Mucosa of descending colon (tissue), 3 donors: ENCODE measurements at regions not wholly inside any gene's neighbourhood (a gene's known extent, or its start where the extent isn't known, plus 50 kb on each side); places are given as distances from the start of the nearest gene placed in this dataset.
"Not testable (repeated sequence)": the region's sequence is repeated elsewhere in the genome, so short reads cannot be mapped to it uniquely, and the experiment has no call there.

ENCODE experiments used
- ATAC-seq: fragments of 200-7000 bp; cut with Tn5 transposase; one replicate; pipeline ENCODE4 v1.9.1; 2020; ENCODE audit warnings: mild to moderate bottlenecking, moderate library complexity
- DNase-seq, 3 donors: peaks; one replicate each; pipeline ENCODE4 v3.0.0-alpha.2; 2020
- H3K36me3 ChIP-seq: fragments of 200-600 bp; one replicate; pipeline ENCODE4 v1.8.0; 2021; ENCODE audit warnings: low read depth, mild to moderate bottlenecking
- H3K4me1 ChIP-seq: fragments of 200-600 bp; one replicate; pipeline ENCODE4 v1.8.0; 2021; ENCODE audit warnings: low read depth, mild to moderate bottlenecking
- H3K4me3 ChIP-seq: fragments of 200-600 bp; one replicate; pipeline ENCODE4 v1.8.0; 2021; ENCODE audit warnings: mild to moderate bottlenecking
- H3K9me3 ChIP-seq: fragments of 200-600 bp; one replicate; pipeline ENCODE4 v1.8.0; 2021; ENCODE audit warnings: mild to moderate bottlenecking
- CTCF ChIP-seq: fragments of 200-600 bp; IDR thresholded peaks from one replicate; pipeline ENCODE4 v1.8.0; 2022; ENCODE audit warnings: antibody characterized with exemption, mild to moderate bottlenecking
- intact Hi-C, 2 donors: fragments of 100-400 bp; cut with DNase I in 1 of 2; cut with micrococcal nuclease in 1 of 2; formaldehyde crosslinking; loops; one replicate each; pipeline versions ENCODE4 v1.11.0 to v1.11.1; 2022; cut with DNase I, micrococcal nuclease
- donor health status: DM: no; HTN: no; CAD: no; lungs with moderate emphysema.
- donor health status: DM: no; HTN: no; CAD: no.
- donor health status: DM: no; HTN: yes; CAD: no.

- Histone ChIP-seq H3K4me3 (no peak overlapping the region), H3K4me1 (no peaks in the 10 kb centered on the region), H3K9me3 (no peaks in the 10 kb centered on the region), H3K36me3 (no peaks in the 10 kb centered on the region)
- intact Hi-C loops, result no loop called here
- TF ChIP-seq CTCF, result no peak
- DNase-seq, result no peak
- no peak for ATAC-seq
These were observed 126.8 kb upstream of the NRXN3 start for GRCh38 chr14:78043349-78043748.

- H3K4me3 ChIP-seq, result no peak overlapping the region
- no peaks in the 10 kb centered on the region for H3K4me1 ChIP-seq
- no peak for ATAC-seq
- TF ChIP-seq CTCF, result no peak
- no peaks in the 10 kb centered on the region for H3K36me3 ChIP-seq
- DNase-seq, result no peak
- intact Hi-C loops, result no loop called here
- H3K9me3 ChIP-seq, result no peaks in the 10 kb centered on the region
These were observed 122.1 kb upstream of the NRXN3 start for GRCh38 chr14:78048120-78048519.

- DNase-seq, H3K9me3 ChIP-seq, intact Hi-C loops, H3K4me1 ChIP-seq, H3K4me3 ChIP-seq, ATAC-seq, H3K36me3 ChIP-seq: not testable (repeated sequence)
These were observed 113.3 kb upstream of the NRXN3 start for GRCh38 chr14:78056890-78057289.

GRCh38 chr14:78070344-78070743 lies 99.8 kb upstream of the NRXN3 start:
- Histone ChIP-seq H3K9me3 (no peaks in the 10 kb centered on the region), H3K4me3 (no peak overlapping the region), H3K36me3 (no peaks in the 10 kb centered on the region), H3K4me1 (no peaks in the 10 kb centered on the region)
- no peak for TF ChIP-seq CTCF
- no peak for DNase-seq
- ATAC-seq, result no peak
- intact Hi-C loops, result loop anchor here in 1 of 2 donors (5.0 kb wide), 1 partner anchor 767 kb away; no protein-coding TSS in a partner anchor

GRCh38 chr14:78071016-78071549 lies 99.1 kb upstream of the NRXN3 start:
- TF ChIP-seq CTCF, result no peak
- Histone ChIP-seq H3K4me3 (no peak overlapping the region), H3K36me3 (no peaks in the 10 kb centered on the region), H3K4me1 (no peaks in the 10 kb centered on the region), H3K9me3 (no peaks in the 10 kb centered on the region)
- no peak for ATAC-seq
- no peak for DNase-seq
- intact Hi-C loops, result loop anchor here in 1 of 2 donors (5.0 kb wide), 1 partner anchor 766 kb away; no protein-coding TSS in a partner anchor

GRCh38 chr14:78073028-78073427 lies 97.1 kb upstream of the NRXN3 start:
- Histone ChIP-seq H3K4me3 (no peak overlapping the region), H3K9me3 (no peaks in the 10 kb centered on the region), H3K36me3 (no peaks in the 10 kb centered on the region), H3K4me1 (no peaks in the 10 kb centered on the region)
- no peak for TF ChIP-seq CTCF
- DNase-seq (no peak), ATAC-seq (no peak)
- intact Hi-C loops, result loop anchor here in 1 of 2 donors (5.0 kb wide), 1 partner anchor 764 kb away; no protein-coding TSS in a partner anchor
